Adrenal gland (tissue), 9 donors: ENCODE measurements at regions not wholly inside any gene's neighbourhood (a gene's known extent, or its start where the extent isn't known, plus 50 kb on each side); places are given as distances from the start of the nearest gene placed in this dataset.

Source experiments
- DNase-seq, 7 donors: peaks; one replicate each; pipeline ENCODE4 v3.0.0-alpha.2; 2019 to 2020
- H3K27ac ChIP-seq, 5 donors: fragments of 200-600 bp; sonication (generic) in 4 of 5; 1 replicate in 3 of 5; 2 replicates in 2 of 5; pipeline versions ENCODE4 v1.5.1 to v1.8.0; 2016 to 2020; ENCODE audit warnings: mild to moderate bottlenecking in 1 of 5
- H3K27me3 ChIP-seq: fragments of 200-600 bp; 2 replicates; pipeline ENCODE4 v1.8.0; 2021
- H3K36me3 ChIP-seq, 2 donors: fragments of 200-600 bp; replicated peaks in 1 of 2; 1 replicate in 1 of 2; 2 replicates in 1 of 2; pipeline versions ENCODE4 v1.5.1 to v1.8.0; 2018 to 2022
- H3K4me1 ChIP-seq, 2 donors: fragments of 200-600 bp; replicated peaks in 1 of 2; 1 replicate in 1 of 2; 2 replicates in 1 of 2; pipeline versions ENCODE4 v1.5.1 to v1.8.0; 2018 to 2021
- H3K4me3 ChIP-seq, 4 donors: fragments of 200-600 bp; sonication (generic) in 3 of 4; one replicate each; pipeline ENCODE4 v1.5.1; 2016 to 2018
- H3K9me3 ChIP-seq, 3 donors: fragments of 200-600 bp; sonication (generic) in 1 of 3; replicated peaks in 1 of 3; 1 replicate in 2 of 3; 2 replicates in 1 of 3; pipeline versions ENCODE4 v1.5.1 to v1.8.0; 2016 to 2021
- POLR2A ChIP-seq, 2 donors: fragments of 450-650 bp; IDR thresholded peaks; one replicate each; pipeline ENCODE4 v1.6.1; 2017; ENCODE audit warnings: antibody characterized with exemption in 2 of 2, mild to moderate bottlenecking in 2 of 2, moderate library complexity in 1 of 2
- WGBS, 4 donors: extraction: QIAGEN DNeasy Blood & Tissue Kit in 2 of 4; methylation state at CpG; one replicate each; pipeline versions ENCODE4 v1.1.5 to v1.1.7; 2013 to 2017; 5-methylcytosine and 5-hydroxymethylcytosine counted together
- intact Hi-C, 2 donors: fragments of 100-400 bp; cut with DNase I; formaldehyde crosslinking; loops; one replicate each; pipeline versions ENCODE4 v1.14.1 to v1.15.0; 2022 to 2023
- TF ChIP-seq, protein P1 (sequence below), 6 experiments: fragments of 450-650 bp in 4 of 6; fragments of 200-600 bp in 2 of 6; sonication (generic) in 1 of 6; IDR thresholded peaks; 1 replicate in 5 of 6; 2 replicates in 1 of 6; pipeline versions ENCODE4 v1.5.1 to v1.8.0; 2016 to 2021; ENCODE audit warnings: antibody characterized with exemption in 6 of 6, mild to moderate bottlenecking in 2 of 6, moderate library complexity in 1 of 6
- donor health status: healthy with polysubstance abuse.
- donor health status: Bipolar disorder and iron deficiency.
- donor health status: DM: yes; HTN: yes; CAD: no.
- donor health status: DM: no; HTN: no; CAD: no.
- donor health status: DM: no; HTN: no; CAD: no.

DNA sequence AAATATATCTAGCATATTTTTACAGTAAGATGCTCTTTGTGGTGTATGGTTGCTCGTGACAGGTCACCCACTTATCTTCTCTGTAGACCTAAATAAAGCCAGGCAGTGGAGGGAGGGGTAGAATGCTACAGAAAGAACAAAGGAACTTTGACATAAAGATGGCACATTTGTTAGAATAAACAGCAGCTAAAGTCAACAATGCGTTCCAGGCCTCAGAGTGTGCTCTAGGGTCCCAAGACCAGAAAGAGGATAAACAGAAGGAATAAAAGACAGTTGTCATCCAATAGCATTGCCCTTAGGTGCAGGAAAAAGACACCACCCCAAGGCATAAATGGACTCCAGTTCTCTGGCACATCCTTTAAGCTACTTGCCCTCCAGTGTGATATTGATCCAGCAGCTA is 523.0 kb upstream of the CDH11 start:
- WGBS, 4 donors = 83 to 90% (median 88%) methylated on average over 2 of the region's 2 CpGs

DNA sequence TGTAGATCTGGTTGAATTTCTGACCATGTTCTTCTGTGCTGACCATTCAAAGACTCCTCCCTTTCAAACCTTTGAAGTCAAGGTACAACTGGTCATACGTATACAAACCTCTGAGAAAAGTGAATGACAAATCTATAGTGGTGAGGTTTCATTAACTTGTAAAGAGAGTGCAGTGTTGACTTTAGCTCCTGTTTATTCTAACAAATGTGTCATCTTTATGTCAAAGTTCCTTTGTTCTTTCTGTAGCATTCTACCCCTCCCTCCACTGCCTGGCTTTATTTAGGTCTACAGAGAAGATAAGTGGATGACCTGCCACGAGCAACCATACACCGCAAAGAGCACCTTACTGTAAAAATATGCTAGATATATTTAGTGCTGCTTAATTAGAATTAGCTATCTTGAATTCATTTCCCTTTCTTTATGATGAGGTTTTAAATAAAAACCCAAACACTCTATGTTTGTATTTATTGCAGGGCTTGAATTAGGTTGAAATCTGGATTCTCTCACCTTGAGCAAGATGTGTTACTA is 520.0 kb upstream of the CDH11 start:
- Histone ChIP-seq H3K27me3 (no peaks in the 10 kb centered on the region), H3K27ac (no peak overlapping the region), H3K4me1 (no peaks in the 10 kb centered on the region), H3K9me3 (no peaks in the 10 kb centered on the region), H3K36me3 (no peaks in the 10 kb centered on the region), H3K4me3 (no peak overlapping the region)
- 94 to 96% (median 95%) methylated on average over 3 of the region's 3 CpGs for WGBS, 4 donors
- intact Hi-C loops = no loop called here
- DNase-seq = no peak
- no peak for TF ChIP-seq POLR2A (IDR thresholded peaks at IDR 0.05)
- TF ChIP-seq, protein P1, sequence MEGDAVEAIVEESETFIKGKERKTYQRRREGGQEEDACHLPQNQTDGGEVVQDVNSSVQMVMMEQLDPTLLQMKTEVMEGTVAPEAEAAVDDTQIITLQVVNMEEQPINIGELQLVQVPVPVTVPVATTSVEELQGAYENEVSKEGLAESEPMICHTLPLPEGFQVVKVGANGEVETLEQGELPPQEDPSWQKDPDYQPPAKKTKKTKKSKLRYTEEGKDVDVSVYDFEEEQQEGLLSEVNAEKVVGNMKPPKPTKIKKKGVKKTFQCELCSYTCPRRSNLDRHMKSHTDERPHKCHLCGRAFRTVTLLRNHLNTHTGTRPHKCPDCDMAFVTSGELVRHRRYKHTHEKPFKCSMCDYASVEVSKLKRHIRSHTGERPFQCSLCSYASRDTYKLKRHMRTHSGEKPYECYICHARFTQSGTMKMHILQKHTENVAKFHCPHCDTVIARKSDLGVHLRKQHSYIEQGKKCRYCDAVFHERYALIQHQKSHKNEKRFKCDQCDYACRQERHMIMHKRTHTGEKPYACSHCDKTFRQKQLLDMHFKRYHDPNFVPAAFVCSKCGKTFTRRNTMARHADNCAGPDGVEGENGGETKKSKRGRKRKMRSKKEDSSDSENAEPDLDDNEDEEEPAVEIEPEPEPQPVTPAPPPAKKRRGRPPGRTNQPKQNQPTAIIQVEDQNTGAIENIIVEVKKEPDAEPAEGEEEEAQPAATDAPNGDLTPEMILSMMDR (IDR thresholded peaks at IDR 0.05) = no peak

More for the DNA sequence above, 523.0 kb upstream of the CDH11 start:
- intact Hi-C loops = no loop called here
- no peak overlapping the region for H3K27ac ChIP-seq
- DNase-seq = no peak
- H3K36me3 ChIP-seq = no peaks in the 10 kb centered on the region
- no peak for TF ChIP-seq POLR2A (IDR thresholded peaks at IDR 0.05)
- H3K4me1 ChIP-seq = no peaks in the 10 kb centered on the region
- no peak overlapping the region for H3K4me3 ChIP-seq
- no peaks in the 10 kb centered on the region for H3K27me3 ChIP-seq
- no peaks in the 10 kb centered on the region for H3K9me3 ChIP-seq

DNA sequence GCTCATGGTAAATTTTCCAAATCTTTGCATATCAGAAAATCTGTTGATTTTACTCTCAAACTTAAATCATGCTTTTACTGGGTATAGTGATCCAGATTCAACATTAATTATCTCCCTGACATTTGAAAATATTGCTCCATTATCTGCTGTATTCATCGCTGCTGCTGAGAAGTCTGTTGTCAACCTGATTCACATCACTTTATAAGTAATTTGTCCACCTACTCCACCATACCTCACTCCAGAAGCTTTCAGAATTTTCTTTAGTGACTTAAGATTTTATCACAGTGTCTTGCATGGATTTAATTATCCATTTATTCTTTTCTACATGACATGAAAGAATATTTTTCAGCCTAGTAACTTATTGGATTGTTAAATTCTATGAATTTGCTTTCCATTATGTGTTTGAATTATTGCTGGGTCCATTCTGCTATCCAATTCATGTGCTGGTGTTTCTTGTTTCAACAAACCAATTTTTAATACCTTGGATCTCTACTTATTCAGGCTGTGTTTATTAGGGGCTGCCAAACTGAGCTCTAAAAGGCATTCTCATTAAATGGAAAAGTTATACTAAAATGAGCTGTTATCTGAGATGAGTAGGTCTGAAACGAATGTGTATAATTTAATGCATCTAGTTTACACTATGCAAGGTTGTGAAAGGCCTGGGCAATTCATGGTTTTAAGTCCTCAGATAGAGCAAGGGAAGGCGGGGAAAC is 519.3 kb upstream of the CDH11 start:
- 84 to 93% (median 88%) methylated on average over 3 of the region's 3 CpGs for WGBS, 4 donors

DNA sequence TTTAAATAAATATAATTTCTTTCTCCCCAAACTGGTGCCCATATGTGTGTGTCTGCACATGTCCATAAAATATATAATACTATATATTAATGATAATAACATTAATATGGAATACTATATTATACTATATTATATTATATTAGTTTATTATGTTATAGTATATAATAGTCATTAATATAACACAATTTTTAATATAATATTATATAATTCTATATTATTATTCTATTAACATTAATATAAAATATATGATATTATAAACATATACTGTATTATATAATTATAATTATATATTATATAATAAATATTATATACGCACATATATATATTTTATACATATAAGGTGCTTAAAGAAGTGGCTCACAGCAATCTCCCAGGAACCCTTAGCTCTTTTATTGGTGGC is 513.0 kb upstream of the CDH11 start:
- no peaks in the 10 kb centered on the region for H3K27me3 ChIP-seq
- no peak overlapping the region for H3K4me3 ChIP-seq
- H3K36me3 ChIP-seq = no peaks in the 10 kb centered on the region
- H3K9me3 ChIP-seq = no peaks in the 10 kb centered on the region
- 93 to 97% (median 95%) methylated on average over 1 of the region's 1 CpG for WGBS, 4 donors
- no peak for TF ChIP-seq POLR2A (IDR thresholded peaks at IDR 0.05)
- TF ChIP-seq, protein P1 (IDR thresholded peaks at IDR 0.05) = no peak
- intact Hi-C loops = no loop called here
- no peak overlapping the region for H3K27ac ChIP-seq
- DNase-seq = no peak
- no peaks in the 10 kb centered on the region for H3K4me1 ChIP-seq

More for the DNA sequence above, 519.3 kb upstream of the CDH11 start:
- H3K9me3 ChIP-seq = no peaks in the 10 kb centered on the region
- H3K27me3 ChIP-seq = no peaks in the 10 kb centered on the region
- no peaks in the 10 kb centered on the region for H3K36me3 ChIP-seq
- no peak overlapping the region for H3K4me3 ChIP-seq
- H3K27ac ChIP-seq = no peak overlapping the region
- DNase-seq = no peak
- TF ChIP-seq, protein P1 (IDR thresholded peaks at IDR 0.05) = no peak
- TF ChIP-seq POLR2A (IDR thresholded peaks at IDR 0.05) = no peak
- intact Hi-C loops = no loop called here
- no peaks in the 10 kb centered on the region for H3K4me1 ChIP-seq

DNA sequence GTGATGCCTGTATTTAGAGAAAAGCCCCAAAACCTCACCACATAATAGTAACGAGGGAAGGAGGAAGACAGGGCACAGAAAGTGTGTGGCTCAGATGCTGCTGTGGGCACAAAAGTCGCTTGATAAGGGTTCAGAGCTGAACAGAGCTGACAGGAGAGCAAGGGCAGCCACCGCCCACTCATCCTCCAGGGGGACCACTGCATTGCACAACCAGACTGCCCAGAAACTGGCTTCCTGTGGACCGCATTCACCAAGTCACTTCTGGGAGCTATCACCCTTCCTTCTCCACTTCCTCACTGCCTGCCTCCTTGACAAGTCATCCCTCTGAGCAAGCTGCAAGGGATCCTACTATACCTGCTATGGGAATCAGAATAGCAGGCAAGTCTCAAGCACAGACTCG is 512.4 kb upstream of the CDH11 start:
- intact Hi-C loops = no loop called here
- no peak for DNase-seq
- Histone ChIP-seq H3K36me3 (no peaks in the 10 kb centered on the region), H3K9me3 (no peaks in the 10 kb centered on the region), H3K27me3 (no peaks in the 10 kb centered on the region), H3K27ac (no peak overlapping the region), H3K4me1 (no peaks in the 10 kb centered on the region), H3K4me3 (no peak overlapping the region)
- TF ChIP-seq, protein P1 (IDR thresholded peaks at IDR 0.05) = no peak
- TF ChIP-seq POLR2A (IDR thresholded peaks at IDR 0.05) = no peak
- 58 to 84% (median 72%) methylated on average over 5 of the region's 5 CpGs for WGBS, 4 donors
